Epithelial cell of proximal tubule (primary cell): ENCODE measurements at regions not wholly inside any gene's neighbourhood (a gene's known extent, or its start where the extent isn't known, plus 50 kb on each side); places are given as distances from the start of the nearest gene placed in this dataset.
A peak's percentile ranks its signal among the peaks of the same experiment; 100 is the strongest.

Experiments used
- DNase-seq: peaks from one replicate; pipeline ENCODE4 v3.0.0-alpha.2; 2011; ENCODE audit warnings: low read depth
- H3K4me3 ChIP-seq: 2 replicates; pipeline ENCODE4 v1.5.1; 2011; ENCODE audit warnings: low read depth, mild to moderate bottlenecking, low read length
- CTCF ChIP-seq: conservative IDR thresholded peaks from 2 replicates; pipeline ENCODE4 v1.5.1; 2012; ENCODE audit warnings: low read depth, mild to moderate bottlenecking, low read length

DNA sequence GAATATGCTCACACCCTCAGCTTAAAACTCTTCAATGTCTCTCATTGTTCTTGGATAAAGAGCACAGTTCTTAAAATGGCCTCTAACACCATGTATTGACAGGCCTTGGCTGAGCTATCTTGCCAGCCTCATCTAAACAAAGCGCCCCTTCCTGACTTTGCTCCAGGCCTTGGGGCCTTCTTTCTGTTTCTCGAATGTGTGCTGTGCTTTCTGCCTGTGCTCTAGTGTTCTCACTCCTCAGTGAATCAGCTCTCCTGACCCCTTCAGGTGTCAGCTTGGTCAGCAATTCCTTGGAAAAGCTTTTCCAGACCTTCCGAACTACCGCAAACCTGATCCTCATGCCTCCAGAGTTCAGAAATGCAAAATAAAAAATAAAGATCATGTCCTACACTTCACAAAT lies 346.3 kb upstream of the FSTL5 start:
- no peak for TF ChIP-seq CTCF

GRCh38 chr4:162509333-162509732 lies 345.5 kb upstream of the FSTL5 start:
- no peak overlapping the region for H3K4me3 ChIP-seq
- TF ChIP-seq CTCF: no peak
- no peak for DNase-seq

More for the DNA sequence above, 346.3 kb upstream of the FSTL5 start:
- DNase-seq: no peak
- H3K4me3 ChIP-seq: no peak overlapping the region

- no peak overlapping the region for H3K4me3 ChIP-seq
- TF ChIP-seq CTCF: no peak
- no peak for DNase-seq
These were observed 342.5 kb upstream of the FSTL5 start for GRCh38 chr4:162506253-162506652.

DNA sequence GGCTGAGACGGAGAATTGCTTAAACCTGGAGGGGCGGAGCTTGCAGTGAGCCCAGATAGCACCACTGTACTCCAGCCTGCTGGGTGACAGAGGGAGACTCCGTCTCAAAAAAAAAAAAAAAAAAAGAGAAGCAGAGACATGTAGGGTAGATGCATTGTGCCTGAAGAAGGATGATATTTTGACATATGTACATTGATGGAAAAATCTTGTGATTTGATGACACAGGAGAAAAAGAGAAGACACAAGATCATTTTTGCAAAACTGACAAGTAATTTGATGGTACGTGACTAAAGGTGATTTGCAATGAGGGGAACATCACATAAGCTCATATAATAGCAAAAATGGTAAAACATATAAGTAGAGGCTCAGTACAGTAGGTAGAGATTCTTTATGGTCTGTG lies 340.1 kb upstream of the FSTL5 start:
- H3K4me3 ChIP-seq: no peak overlapping the region
- DNase-seq: no peak
- no peak for TF ChIP-seq CTCF

DNA sequence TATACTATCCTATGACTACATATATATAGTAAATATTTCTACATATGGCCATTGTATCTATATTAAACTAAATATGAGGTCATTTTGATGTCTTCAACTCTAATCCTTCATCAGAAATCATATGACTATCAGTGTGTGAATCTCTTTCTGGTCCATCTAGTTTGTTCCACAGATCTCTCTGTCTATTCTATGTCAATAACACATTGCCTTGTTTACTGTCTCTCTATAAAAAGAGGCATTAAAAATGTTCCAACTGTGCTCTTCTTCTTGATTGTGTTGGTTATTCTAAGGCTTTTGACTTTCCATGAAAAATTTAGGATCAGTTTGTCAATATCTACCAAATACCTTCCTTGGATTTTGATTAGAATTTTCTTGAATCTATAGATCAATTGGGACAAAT lies 338.3 kb upstream of the FSTL5 start:
- DNase-seq: no peak
- no peak overlapping the region for H3K4me3 ChIP-seq
- no peak for TF ChIP-seq CTCF

DNA sequence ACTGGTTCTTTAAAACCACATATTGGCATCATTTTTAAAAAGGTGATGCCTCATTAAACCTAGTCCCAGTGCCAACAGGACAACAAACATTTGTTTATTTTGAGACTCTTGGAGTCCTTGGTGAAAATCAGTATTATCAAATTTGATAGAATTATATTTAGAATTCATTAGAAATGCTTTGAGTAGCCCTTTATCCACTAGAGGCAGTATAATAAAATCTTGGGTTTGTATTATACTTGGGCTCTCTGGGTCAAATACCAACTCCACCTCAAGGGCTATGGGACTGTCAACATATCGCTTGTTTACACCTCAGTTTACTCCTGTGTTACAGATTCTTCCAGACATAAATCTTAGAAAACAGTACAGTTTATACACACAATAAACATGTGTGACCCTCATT lies 335.7 kb upstream of the FSTL5 start:
- no peak overlapping the region for H3K4me3 ChIP-seq
- peak; percentile 56 for TF ChIP-seq CTCF
- DNase-seq: no peak

GRCh38 chr4:162498168-162498567 lies 334.4 kb upstream of the FSTL5 start:
- no peak overlapping the region for H3K4me3 ChIP-seq
- no peak for DNase-seq
- TF ChIP-seq CTCF: no peak
